ENCODE measurements at regions not wholly inside any gene's neighbourhood (a gene's known extent, or its start where the extent isn't known, plus 50 kb on each side); places are given as distances from the start of the nearest gene placed in this dataset.

DNA sequence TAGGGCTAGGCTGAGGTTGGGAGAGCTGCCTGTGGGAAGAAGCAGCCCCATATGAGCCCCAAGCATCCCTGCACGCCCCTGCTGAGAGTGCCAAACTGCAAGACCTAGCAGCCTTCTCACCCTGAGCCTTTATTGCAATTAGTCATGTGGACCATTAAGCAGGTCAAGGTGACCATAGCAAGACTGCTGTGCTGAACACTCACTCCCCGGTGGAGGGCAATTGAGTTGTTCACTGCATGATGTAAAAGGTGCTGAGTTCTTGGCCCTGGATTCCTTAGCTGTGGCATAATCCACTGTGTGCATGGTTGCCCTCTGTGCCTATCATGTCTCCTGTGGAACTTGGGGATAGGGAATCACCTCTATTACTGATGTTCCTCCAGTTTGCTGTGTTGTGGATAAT is 131.1 kb downstream of the FOXD1 start:
- H3K36me3 Mint-ChIP-seq (ENCODE audit: low read depth): no peaks in the 10 kb centered on the region
- H3K27ac Mint-ChIP-seq: no peak overlapping the region
- H3K4me3 Mint-ChIP-seq: no peak overlapping the region
- H3K9me3 Mint-ChIP-seq: no peaks in the 10 kb centered on the region
- H3K27me3 Mint-ChIP-seq (ENCODE audit: low read depth): peaks cover 51% of the 10 kb centered on the region
- no peaks in the 10 kb centered on the region for H3K4me1 Mint-ChIP-seq (ENCODE audit: low read depth)

DNA sequence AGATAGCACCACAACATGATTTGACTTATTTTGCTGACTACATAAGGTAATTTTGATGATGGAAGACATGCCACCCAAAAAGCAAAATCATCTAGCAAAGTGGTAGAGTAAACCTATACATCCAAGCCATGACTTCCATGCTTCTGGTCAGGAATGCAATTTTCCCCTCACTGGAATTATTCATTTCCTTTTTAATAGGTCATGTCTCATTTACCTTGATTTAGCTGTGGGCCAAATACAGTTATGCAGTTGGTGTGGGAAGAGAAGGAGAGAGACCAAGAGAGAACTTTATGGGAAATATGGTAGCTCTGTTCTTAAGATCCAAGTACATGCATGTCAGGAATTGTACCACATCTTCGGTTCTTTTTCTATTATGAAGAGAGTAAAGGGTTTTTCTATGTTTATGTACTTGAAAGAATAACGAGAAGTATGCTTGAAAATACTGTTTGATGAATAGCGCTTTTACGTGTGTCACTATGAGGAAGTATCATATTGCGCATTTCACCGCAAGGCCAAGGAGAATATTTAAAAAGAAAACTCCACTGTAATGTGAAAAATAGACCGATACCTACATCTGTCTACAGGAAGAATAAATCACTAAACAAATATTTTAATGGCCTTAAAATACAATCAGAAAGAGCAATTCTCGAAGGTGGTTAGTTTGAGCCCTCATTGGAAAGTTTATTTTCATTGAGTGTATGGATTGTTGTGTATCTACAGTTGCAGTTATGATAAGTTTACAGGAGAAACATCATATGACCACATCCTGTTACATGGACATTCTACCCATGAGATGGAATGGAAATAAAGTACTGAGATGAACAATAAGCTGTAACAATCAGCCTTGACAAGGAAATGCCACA is 134.0 kb downstream of the FOXD1 start:
- Mint-ChIP-seq H3K36me3 (ENCODE audit: low read depth) (no peaks in the 10 kb centered on the region), H3K4me1 (ENCODE audit: low read depth) (no peaks in the 10 kb centered on the region), H3K9me3 (no peaks in the 10 kb centered on the region), H3K4me3 (no peak overlapping the region), H3K27ac (no peak overlapping the region), H3K27me3 (ENCODE audit: low read depth) (peaks cover 69% of the 10 kb centered on the region)

DNA sequence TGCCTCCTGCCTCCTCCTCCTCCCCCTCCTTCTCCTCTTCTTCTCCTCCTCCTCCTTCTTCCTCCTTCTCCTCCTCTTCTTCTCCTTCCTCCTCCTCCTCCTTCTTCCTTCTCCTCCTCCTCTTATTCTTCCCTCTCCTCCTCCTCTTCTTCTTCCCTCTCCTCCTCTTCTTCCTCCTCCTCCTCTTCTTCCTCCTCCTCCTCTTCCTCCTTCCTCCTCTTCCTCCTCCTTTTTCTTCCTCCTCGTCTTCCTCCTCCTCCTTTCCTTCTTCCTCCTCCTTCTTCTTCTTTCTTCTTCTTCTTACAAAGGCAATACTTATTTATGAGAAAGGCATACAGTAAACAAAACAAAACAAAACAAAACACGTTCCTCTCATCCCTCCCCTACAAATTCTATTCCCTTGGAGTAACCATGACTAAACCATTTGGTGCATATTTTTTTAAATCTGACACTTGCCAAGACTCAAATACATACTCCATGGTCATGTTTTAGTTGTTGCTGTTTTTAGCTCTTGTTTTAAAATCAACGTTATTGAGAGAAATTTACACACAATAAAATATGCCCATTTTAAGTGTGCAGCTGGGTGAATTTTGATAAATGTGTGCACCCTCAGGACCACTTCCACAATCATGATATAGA is 135.6 kb downstream of the FOXD1 start:
- no peak overlapping the region for H3K27ac Mint-ChIP-seq
- no peaks in the 10 kb centered on the region for H3K36me3 Mint-ChIP-seq (ENCODE audit: low read depth)
- peaks cover 78% of the 10 kb centered on the region for H3K27me3 Mint-ChIP-seq (ENCODE audit: low read depth)
- no peak overlapping the region for H3K4me3 Mint-ChIP-seq
- H3K4me1 Mint-ChIP-seq (ENCODE audit: low read depth): no peaks in the 10 kb centered on the region
- no peaks in the 10 kb centered on the region for H3K9me3 Mint-ChIP-seq

DNA sequence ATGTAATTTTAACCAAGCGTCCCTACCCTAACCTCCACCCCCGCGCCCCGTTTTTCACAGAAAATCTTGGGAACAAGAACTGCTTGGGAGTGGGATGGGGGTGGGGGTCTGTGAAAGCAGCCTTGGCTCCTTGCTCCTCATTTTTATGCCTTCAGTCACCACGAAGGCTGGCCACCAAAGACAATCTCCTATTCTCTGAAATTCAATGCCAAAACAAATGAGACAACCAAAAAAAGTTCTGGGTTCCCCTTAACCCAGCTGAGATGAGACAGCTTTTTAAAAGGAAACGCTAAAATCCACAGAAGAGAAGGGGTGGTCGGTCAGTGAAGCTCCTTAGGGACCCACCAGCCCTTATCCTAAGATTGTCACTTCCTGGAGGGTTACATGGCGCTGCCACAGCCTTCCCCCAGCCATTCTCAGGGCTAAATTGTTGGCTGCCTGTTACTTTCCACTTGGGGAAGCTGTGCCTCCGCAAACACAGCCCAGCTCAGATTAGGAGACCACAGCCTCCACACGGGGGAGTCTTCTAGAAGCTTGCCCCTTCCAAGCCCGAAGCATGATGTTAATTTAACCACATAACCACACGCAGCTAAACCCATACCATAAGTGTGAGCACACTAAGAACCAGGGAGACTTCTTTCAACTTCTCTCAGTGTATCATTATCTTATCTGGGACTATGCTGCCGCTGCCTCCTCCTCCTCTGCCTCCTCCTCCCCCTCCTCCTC is 136.3 kb downstream of the FOXD1 start:
- no peak overlapping the region for H3K27ac Mint-ChIP-seq
- H3K27me3 Mint-ChIP-seq (ENCODE audit: low read depth): peaks cover 83% of the 10 kb centered on the region

GRCh38 chr5:73311291-73312110 is 137.1 kb downstream of the FOXD1 start:
- Mint-ChIP-seq H3K27me3 (ENCODE audit: low read depth) (peaks cover 85% of the 10 kb centered on the region), H3K4me1 (ENCODE audit: low read depth) (no peaks in the 10 kb centered on the region), H3K4me3 (no peak overlapping the region), H3K9me3 (no peaks in the 10 kb centered on the region), H3K27ac (no peak overlapping the region), H3K36me3 (ENCODE audit: low read depth) (no peaks in the 10 kb centered on the region)

More for the DNA sequence above, 136.3 kb downstream of the FOXD1 start:
- Mint-ChIP-seq H3K4me3 (no peak overlapping the region), H3K9me3 (no peaks in the 10 kb centered on the region), H3K4me1 (ENCODE audit: low read depth) (no peaks in the 10 kb centered on the region), H3K36me3 (ENCODE audit: low read depth) (no peaks in the 10 kb centered on the region)

DNA sequence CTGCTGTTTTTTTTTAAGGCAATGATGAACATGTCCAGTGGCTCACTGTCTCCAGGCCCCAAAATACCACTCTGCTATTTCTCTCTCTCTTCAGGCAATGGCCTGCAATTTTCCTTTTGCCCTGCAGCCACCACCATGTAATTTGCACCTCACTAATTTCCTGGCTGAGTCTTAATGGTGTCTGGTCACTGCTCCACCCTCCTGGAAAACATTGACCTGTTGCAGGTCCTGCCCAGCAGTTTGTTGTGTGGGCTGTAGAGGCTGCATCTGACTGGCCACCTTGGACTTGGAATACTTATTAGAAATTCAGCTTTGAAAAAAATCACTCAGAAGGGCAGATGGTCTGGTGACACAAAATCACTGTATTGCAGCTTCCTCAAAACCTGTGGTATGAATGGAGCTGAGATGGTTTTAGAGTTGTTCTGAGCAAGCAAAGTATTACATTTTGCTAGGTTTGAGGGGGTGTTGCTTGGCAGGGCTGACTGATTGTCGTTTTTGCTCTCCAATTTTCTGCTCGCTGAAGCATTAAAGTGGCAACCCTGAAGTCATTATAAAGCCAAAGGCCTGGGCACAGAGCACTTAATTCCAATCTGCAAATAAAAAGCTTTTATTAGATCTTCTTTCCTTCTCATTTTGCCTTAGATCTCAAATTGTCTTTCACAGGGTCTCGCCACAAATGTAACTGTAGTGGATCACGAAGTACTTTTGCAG is 134.8 kb downstream of the TMEM174 start:
- peaks cover 2% of the 10 kb centered on the region for H3K9me3 Mint-ChIP-seq

DNA sequence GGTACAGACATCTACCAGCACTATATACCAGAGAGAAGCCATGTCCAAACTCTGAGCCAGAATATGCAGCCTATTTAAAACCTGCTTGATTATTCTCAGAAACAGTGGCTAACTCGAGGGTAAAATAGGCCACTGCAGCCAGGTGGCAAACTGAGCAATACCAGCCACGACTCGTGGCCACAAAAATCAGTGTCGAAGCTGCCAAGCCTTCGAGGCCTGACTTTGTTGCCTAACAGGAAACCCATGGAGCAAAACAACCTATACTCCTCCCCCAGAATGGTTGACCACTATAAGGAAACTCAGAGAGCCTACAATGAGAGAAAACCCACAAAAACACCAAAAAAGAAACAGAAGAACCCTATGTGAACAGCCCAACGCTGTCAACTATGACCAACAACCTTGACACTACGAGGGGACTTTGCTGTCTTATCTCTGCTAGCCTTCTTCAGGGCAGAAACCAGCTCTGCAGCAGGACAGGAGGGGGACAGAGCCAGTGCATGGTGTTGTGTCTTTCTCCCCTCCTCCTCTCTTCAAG is 133.8 kb downstream of the TMEM174 start:
- H3K4me3 Mint-ChIP-seq: no peak overlapping the region
- peaks cover 2% of the 10 kb centered on the region for H3K36me3 Mint-ChIP-seq (ENCODE audit: low read depth)
- no peak overlapping the region for H3K27ac Mint-ChIP-seq
- H3K27me3 Mint-ChIP-seq (ENCODE audit: low read depth): peaks cover 86% of the 10 kb centered on the region
- peaks cover 2% of the 10 kb centered on the region for H3K4me1 Mint-ChIP-seq (ENCODE audit: low read depth)
- peaks cover 4% of the 10 kb centered on the region for H3K9me3 Mint-ChIP-seq

More for the DNA sequence above, 134.8 kb downstream of the TMEM174 start:
- Mint-ChIP-seq H3K27ac (no peak overlapping the region), H3K27me3 (ENCODE audit: low read depth) (peaks cover 86% of the 10 kb centered on the region), H3K4me3 (no peak overlapping the region), H3K36me3 (ENCODE audit: low read depth) (peaks cover 1% of the 10 kb centered on the region), H3K4me1 (ENCODE audit: low read depth) (peaks cover 1% of the 10 kb centered on the region)

DNA sequence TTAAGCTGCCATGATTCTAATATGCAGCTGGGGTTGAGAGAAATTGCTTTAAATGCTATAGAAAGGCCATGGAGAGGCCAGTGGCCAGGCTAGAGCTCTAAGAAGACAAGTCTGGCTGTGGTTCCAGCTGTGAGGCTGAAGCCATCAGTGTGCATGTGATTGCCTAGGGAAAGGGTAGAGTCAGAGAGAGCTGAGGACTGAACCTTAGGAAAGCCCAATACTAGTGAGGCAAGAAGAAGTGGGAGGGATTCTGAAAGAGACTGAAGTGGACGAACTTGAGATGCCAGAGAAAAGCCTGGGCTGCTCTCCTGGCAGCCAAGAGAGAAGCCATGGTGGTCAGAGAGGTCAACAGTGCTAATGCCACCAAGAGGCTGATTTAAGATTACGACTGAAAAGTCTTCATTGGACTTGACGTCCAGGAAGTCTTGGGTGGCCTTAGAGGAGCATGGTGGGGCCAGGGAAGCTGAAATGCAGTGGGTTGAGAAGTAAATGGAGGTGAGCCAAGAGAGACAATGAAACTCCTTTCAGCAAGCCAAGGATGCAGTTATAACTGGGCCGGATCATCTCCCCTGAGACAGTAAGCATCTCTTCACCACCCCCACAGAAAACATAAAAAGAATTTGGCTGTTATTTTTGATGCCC is 133.2 kb downstream of the TMEM174 start:
- H3K27me3 Mint-ChIP-seq (ENCODE audit: low read depth): peaks cover 86% of the 10 kb centered on the region
- H3K36me3 Mint-ChIP-seq (ENCODE audit: low read depth): peaks cover 2% of the 10 kb centered on the region
- no peak overlapping the region for H3K27ac Mint-ChIP-seq
- H3K9me3 Mint-ChIP-seq: peaks cover 4% of the 10 kb centered on the region
- peaks cover 2% of the 10 kb centered on the region for H3K4me1 Mint-ChIP-seq (ENCODE audit: low read depth)
- H3K4me3 Mint-ChIP-seq: no peak overlapping the region

- Mint-ChIP-seq H3K36me3 (ENCODE audit: low read depth) (peaks cover 2% of the 10 kb centered on the region), H3K27ac (no peak overlapping the region), H3K4me3 (no peak overlapping the region), H3K4me1 (ENCODE audit: low read depth) (peaks cover 6% of the 10 kb centered on the region), H3K9me3 (peaks cover 8% of the 10 kb centered on the region), H3K27me3 (ENCODE audit: low read depth) (peaks cover 89% of the 10 kb centered on the region)
Observed at GRCh38 chr5:73305386-73305785, 132.4 kb downstream of the TMEM174 start.

GRCh38 chr5:73304381-73304780 is 131.4 kb downstream of the TMEM174 start:
- H3K27ac Mint-ChIP-seq: no peak overlapping the region
- peaks cover 9% of the 10 kb centered on the region for H3K9me3 Mint-ChIP-seq
- peaks cover 2% of the 10 kb centered on the region for H3K36me3 Mint-ChIP-seq (ENCODE audit: low read depth)
- no peak overlapping the region for H3K4me3 Mint-ChIP-seq
- H3K4me1 Mint-ChIP-seq (ENCODE audit: low read depth): peaks cover 7% of the 10 kb centered on the region
- peaks cover 89% of the 10 kb centered on the region for H3K27me3 Mint-ChIP-seq (ENCODE audit: low read depth)

GRCh38 chr5:73303148-73304079 is 130.4 kb downstream of the TMEM174 start:
- peaks cover 2% of the 10 kb centered on the region for H3K36me3 Mint-ChIP-seq (ENCODE audit: low read depth)

GRCh38 chr5:73302797-73303147 is 129.8 kb downstream of the TMEM174 start:
- Mint-ChIP-seq H3K27ac (no peak overlapping the region), H3K9me3 (peaks cover 9% of the 10 kb centered on the region), H3K4me1 (ENCODE audit: low read depth) (peaks cover 7% of the 10 kb centered on the region), H3K4me3 (peak overlapping the region; percentile 51), H3K36me3 (ENCODE audit: low read depth) (peaks cover 2% of the 10 kb centered on the region), H3K27me3 (ENCODE audit: low read depth) (peaks cover 89% of the 10 kb centered on the region)

More at GRCh38 chr5:73303148-73304079, 130.4 kb downstream of the TMEM174 start:
- no peak overlapping the region for H3K4me3 Mint-ChIP-seq
- no peak overlapping the region for H3K27ac Mint-ChIP-seq
- peaks cover 9% of the 10 kb centered on the region for H3K9me3 Mint-ChIP-seq
- H3K4me1 Mint-ChIP-seq (ENCODE audit: low read depth): peaks cover 7% of the 10 kb centered on the region
- peaks cover 91% of the 10 kb centered on the region for H3K27me3 Mint-ChIP-seq (ENCODE audit: low read depth)
